ENCODE measurements at regions not wholly inside any gene's neighbourhood (a gene's known extent, or its start where the extent isn't known, plus 50 kb on each side); places are given as distances from the start of the nearest gene placed in this dataset.
"Not testable (repeated sequence)": the region's sequence is repeated elsewhere in the genome, so short reads cannot be mapped to it uniquely, and the experiment has no call there.

GRCh38 chrY:21782174-21782860 is 112.0 kb downstream of the RBMY1D start:
- H3F3A ChIP-seq (ENCODE audit: insufficient read depth, low read length); H3K4me1 ChIP-seq (ENCODE audit: insufficient read depth, low read length, severe bottlenecking); H3K9me2 ChIP-seq (ENCODE audit: low read depth, low read length); H3K4me2 ChIP-seq (ENCODE audit: low read length); H3K9ac ChIP-seq (ENCODE audit: low read length); H3K36me3 ChIP-seq (ENCODE audit: insufficient read depth, low read length); H3K27me3 ChIP-seq (ENCODE audit: insufficient read depth, low read length); H3K9me3 ChIP-seq (ENCODE audit: low read length); H3K4me3 ChIP-seq (ENCODE audit: low read depth, low read length, poor library complexity, severe bottlenecking); H3K79me2 ChIP-seq (ENCODE audit: insufficient read depth, low read length); H2AFZ ChIP-seq (ENCODE audit: low read length); H4K20me1 ChIP-seq (ENCODE audit: insufficient read depth, low read length); H3K27ac ChIP-seq (ENCODE audit: low read depth, low read length, poor library complexity, severe bottlenecking): not testable (repeated sequence)

- Histone ChIP-seq H3K9me3 (ENCODE audit: low read length) (no peaks in the 10 kb centered on the region), H3K4me3 (ENCODE audit: low read depth, low read length, poor library complexity, severe bottlenecking) (no peak overlapping the region), H3K9ac (ENCODE audit: low read length) (no peak overlapping the region), H3K79me2 (ENCODE audit: insufficient read depth, low read length) (no peaks in the 10 kb centered on the region), H3F3A (ENCODE audit: insufficient read depth, low read length) (no peaks in the 10 kb centered on the region), H3K4me2 (ENCODE audit: low read length) (no peak overlapping the region), H3K27me3 (ENCODE audit: insufficient read depth, low read length) (no peaks in the 10 kb centered on the region), H3K36me3 (ENCODE audit: insufficient read depth, low read length) (no peaks in the 10 kb centered on the region), H3K9me2 (ENCODE audit: low read depth, low read length) (no peaks in the 10 kb centered on the region), H4K20me1 (ENCODE audit: insufficient read depth, low read length) (no peaks in the 10 kb centered on the region), H3K27ac (ENCODE audit: low read depth, low read length, poor library complexity, severe bottlenecking) (no peak overlapping the region), H2AFZ (ENCODE audit: low read length) (no peak overlapping the region), H3K4me1 (ENCODE audit: insufficient read depth, low read length, severe bottlenecking) (no peaks in the 10 kb centered on the region)
- no peak for TF ChIP-seq CTCF (IDR thresholded peaks at IDR 0.05; ENCODE audit: low read length)
- TF ChIP-seq EZH2 (IDR thresholded peaks at IDR 0.05; ENCODE audit: borderline replicate concordance, low read length) = no peak
These were observed 80.7 kb downstream of the RBMY1D start for GRCh38 chrY:21813484-21814233.

GRCh38 chrY:21814491-21814890 is 79.8 kb downstream of the RBMY1D start:
- H2AFZ ChIP-seq (ENCODE audit: low read length) = no peak overlapping the region
- TF ChIP-seq CTCF (IDR thresholded peaks at IDR 0.05; ENCODE audit: low read length) = no peak
- TF ChIP-seq EZH2 (IDR thresholded peaks at IDR 0.05; ENCODE audit: borderline replicate concordance, low read length) = no peak
- H3K9ac ChIP-seq (ENCODE audit: low read length) = no peak overlapping the region
- H4K20me1 ChIP-seq (ENCODE audit: insufficient read depth, low read length) = no peaks in the 10 kb centered on the region
- no peaks in the 10 kb centered on the region for H3F3A ChIP-seq (ENCODE audit: insufficient read depth, low read length)
- H3K4me3 ChIP-seq (ENCODE audit: low read depth, low read length, poor library complexity, severe bottlenecking) = no peak overlapping the region
- no peaks in the 10 kb centered on the region for H3K9me2 ChIP-seq (ENCODE audit: low read depth, low read length)
- no peaks in the 10 kb centered on the region for H3K27me3 ChIP-seq (ENCODE audit: insufficient read depth, low read length)
- no peaks in the 10 kb centered on the region for H3K79me2 ChIP-seq (ENCODE audit: insufficient read depth, low read length)
- H3K36me3 ChIP-seq (ENCODE audit: insufficient read depth, low read length) = no peaks in the 10 kb centered on the region
- no peaks in the 10 kb centered on the region for H3K9me3 ChIP-seq (ENCODE audit: low read length)
- H3K4me1 ChIP-seq (ENCODE audit: insufficient read depth, low read length, severe bottlenecking) = no peaks in the 10 kb centered on the region
- H3K4me2 ChIP-seq (ENCODE audit: low read length) = no peak overlapping the region
- no peak overlapping the region for H3K27ac ChIP-seq (ENCODE audit: low read depth, low read length, poor library complexity, severe bottlenecking)
